GM21619 (cell line): ENCODE measurements at regions not wholly inside any gene's neighbourhood (a gene's known extent, or its start where the extent isn't known, plus 50 kb on each side); places are given as distances from the start of the nearest gene placed in this dataset.
"Not testable (repeated sequence)": the region's sequence is repeated elsewhere in the genome, so short reads cannot be mapped to it uniquely, and the experiment has no call there.

Source experiments
- ATAC-seq: cut with Tn5 transposase; IDR thresholded peaks from one replicate; pipeline ENCODE4 v1.9.1; 2021; ENCODE audit not compliant: unreplicated experiment

GRCh38 chrX:106220177-106220576, 52.1 kb downstream of the PWWP3B start:
- no peak for ATAC-seq

- no peak for ATAC-seq
These were observed 75.3 kb downstream of the PWWP3B start for GRCh38 chrX:106243376-106243775.

DNA sequence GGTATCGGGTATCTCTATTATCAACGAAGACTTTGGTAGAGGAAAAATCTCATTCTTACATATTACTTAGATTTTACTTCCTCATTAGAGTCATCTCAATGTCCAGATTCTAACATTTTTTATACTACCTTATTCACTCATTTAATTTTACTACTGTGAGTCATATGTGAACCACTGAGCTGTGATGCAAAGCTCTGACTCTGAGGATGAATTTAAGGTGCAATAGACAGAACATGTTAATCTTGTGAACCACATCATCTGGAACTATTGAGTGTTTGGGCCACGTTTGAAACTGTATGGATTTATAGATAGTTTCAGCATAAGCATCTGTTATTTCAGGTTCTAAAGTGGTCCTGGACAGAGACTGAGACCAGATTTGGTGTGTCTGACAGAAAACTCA, 78.4 kb downstream of the PWWP3B start:
- no peak for ATAC-seq

DNA sequence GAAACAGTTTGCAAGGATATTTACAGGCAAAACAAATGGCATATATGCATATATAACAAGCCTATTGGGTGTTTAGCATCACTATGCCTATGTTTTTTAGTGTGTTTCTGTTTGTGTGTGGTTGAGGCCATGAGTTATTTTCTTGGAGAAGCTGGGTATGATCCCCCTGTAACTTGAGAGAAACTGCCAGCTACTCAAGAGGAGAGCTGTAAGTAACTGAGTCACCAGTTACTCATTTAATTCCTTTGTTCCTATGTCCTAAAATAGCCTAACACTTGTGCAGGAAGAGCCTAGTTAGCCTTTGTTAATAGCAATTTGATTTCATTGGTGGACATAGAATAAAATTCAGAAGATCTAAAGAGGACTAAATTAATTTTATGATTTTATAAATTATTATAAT, 79.1 kb downstream of the PWWP3B start:
- ATAC-seq, result no peak

- ATAC-seq, result no peak
These were observed 81.7 kb downstream of the PWWP3B start for GRCh38 chrX:106249706-106250379.

GRCh38 chrX:106263817-106264216, 95.7 kb downstream of the PWWP3B start:
- ATAC-seq, result no peak

DNA sequence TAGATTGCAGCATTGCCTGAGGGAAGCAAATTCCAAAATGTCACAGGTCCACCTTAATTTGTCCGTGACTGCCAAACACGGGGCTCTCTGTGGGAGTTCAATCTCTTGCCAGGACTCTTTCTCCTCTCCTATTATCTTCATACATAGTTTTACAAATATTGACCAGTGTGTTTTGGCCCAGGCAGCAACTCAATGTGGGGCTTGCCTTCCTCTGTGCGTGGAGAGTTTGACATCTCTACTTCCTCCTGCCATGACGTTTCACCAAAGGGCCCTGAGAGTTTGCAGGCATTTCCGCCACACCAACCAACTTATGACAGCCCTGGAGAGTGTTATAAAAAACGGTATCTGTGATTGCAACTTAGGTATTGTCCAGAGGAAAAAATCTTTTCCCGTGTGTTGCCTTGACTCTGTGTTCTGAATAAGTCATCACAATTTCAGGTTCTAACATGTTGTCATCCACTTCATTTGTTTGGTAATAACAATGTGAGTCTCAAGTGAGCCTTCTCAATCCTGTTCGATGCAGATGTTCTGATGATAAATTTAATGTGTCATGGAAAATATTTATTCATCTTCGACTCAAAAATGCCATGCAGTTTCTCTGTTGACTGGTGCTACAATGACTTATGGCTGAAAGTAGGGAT, 106.0 kb downstream of the PWWP3B start:
- ATAC-seq, result not testable (repeated sequence)

- not testable (repeated sequence) for ATAC-seq
These were observed 107.1 kb downstream of the PWWP3B start for GRCh38 chrX:106275172-106275571.

- ATAC-seq, result no peak
These were observed 110.8 kb downstream of the PWWP3B start for GRCh38 chrX:106278951-106279350.

- ATAC-seq, result no peak
These were observed 113.3 kb downstream of the PWWP3B start for GRCh38 chrX:106281383-106281782.

DNA sequence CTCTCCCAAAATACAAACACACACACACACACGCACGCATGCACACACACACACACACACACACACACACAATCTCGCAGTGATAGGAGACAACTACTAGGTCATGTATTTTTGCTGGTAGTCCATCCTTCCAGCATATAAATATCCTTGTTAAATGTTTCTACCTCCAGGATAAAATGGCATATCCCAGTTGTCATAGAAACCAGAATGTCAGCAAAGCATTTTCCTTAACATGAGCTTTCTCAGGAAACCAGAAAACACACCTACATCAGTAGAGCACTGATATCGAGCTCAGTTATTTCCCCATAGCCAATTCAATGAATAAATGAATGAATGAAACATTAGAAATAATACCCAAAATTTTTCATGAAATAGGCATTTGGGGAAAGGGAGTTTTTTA, 115.7 kb downstream of the PWWP3B start:
- no peak for ATAC-seq

DNA sequence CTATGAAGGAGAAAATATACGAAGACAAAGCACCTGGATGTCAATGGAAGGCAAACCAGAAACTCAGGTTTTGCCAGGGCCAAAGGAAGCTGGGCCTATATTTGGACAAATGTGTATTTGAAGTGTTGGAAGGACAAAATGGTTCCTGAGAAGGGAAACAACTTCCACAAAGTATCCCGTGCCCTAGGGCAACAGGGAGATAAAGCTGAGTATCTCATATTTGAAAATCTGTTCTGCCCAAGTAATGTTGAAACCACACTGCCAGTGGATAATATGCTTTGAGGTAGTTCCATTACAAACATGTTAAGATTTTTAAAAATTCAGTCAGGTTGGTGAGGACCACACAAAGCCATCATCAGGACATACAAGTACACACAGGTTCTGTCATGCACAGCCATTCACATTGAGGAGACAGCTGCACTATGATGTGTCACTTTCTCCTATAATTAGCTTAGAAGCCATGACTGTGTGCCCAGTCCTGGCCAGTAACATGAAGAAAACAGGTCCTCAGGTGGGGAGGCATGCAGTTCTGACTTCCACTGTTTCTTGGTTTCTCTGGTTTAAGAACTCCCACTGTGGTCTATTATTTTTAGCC, 116.4 kb downstream of the PWWP3B start:
- ATAC-seq, result no peak

GRCh38 chrX:106286053-106286650, 118.0 kb downstream of the PWWP3B start:
- no peak for ATAC-seq

GRCh38 chrX:106290778-106291177, 122.7 kb downstream of the PWWP3B start:
- ATAC-seq, result not testable (repeated sequence)

- not testable (repeated sequence) for ATAC-seq
These were observed 123.8 kb downstream of the PWWP3B start for GRCh38 chrX:106291779-106292390.

- no peak for ATAC-seq
These were observed 132.1 kb downstream of the PWWP3B start for GRCh38 chrX:106300239-106300638.

GRCh38 chrX:106300656-106301055, 132.6 kb downstream of the PWWP3B start:
- ATAC-seq, result no peak

- no peak for ATAC-seq
These were observed 134.2 kb downstream of the PWWP3B start for GRCh38 chrX:106302304-106302703.

DNA sequence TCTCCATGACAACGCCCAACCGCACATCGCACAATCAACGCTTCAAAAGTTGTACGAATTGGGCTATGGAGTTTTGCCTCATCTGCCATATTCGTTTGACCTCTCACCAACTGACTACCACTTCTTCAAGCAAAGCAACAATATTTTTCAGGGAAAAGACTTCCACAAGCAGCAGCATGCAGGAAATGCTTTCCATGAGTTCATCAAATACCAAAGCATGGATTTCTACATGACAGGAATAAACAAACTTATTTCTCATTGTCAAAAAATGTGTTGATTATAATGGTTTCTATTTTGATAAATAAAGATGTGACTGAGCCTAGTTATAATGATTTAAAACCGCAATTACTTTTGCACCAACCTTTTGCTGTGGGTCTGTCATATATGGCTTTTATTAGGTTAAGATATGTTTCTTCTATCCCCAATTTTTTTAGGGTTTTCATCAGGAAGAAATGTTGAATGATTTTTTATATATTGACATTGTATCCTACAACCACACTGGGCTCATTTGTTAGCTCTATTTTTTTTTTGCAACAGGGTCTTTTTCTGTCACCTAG, 138.4 kb downstream of the PWWP3B start:
- ATAC-seq, result no peak

DNA sequence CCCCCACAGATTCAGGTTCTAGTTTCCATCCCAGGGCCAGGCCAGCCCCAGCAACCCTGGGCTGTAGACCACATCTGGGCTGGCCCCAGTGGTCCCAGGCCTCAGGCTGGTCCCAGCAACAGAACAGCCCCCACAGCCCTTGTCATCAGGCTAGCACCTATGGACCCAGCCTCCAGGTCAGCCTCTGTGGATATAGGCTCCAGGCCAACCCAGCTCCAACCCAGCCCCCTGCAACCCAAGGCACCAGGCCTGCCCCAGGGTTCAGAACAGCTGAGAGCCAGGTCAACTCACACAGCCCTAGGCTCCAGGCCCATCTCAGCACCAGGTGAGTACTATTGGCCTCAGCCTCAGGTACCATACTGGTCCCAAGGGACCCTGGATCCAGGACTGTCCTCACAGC, 155.3 kb downstream of the PWWP3B start:
- no peak for ATAC-seq

GRCh38 chrX:106331606-106332005, 163.5 kb downstream of the PWWP3B start:
- ATAC-seq, result no peak
